Keratinocyte (primary cell): ENCODE measurements at regions not wholly inside any gene's neighbourhood (a gene's known extent, or its start where the extent isn't known, plus 50 kb on each side); places are given as distances from the start of the nearest gene placed in this dataset.

Source experiments
- CTCF ChIP-seq, 3 experiments: IDR thresholded peaks in 1 of 3; conservative IDR thresholded peaks in 1 of 3; optimal IDR thresholded peaks in 1 of 3; 2 replicates in 2 of 3; 3 replicates in 1 of 3; pipeline versions ENCODE3 to v1.5.1; 2011; ENCODE audit warnings: low read length in 3 of 3, mild to moderate bottlenecking in 3 of 3, moderate library complexity in 2 of 3, control low read depth in 1 of 3, inconsistent platforms in 1 of 3; ENCODE audit not compliant: insufficient read depth in 2 of 3; ENCODE audit errors: extremely low read depth in 1 of 3
- EZH2 ChIP-seq: IDR thresholded peaks from one replicate; pipeline ENCODE4 v1.6.1; 2012; ENCODE audit warnings: inconsistent platforms, mild to moderate bottlenecking, low read length, moderate library complexity

GRCh38 chr3:5739949-5740348 is 552.4 kb downstream of the EDEM1 start:
- no peak for TF ChIP-seq EZH2
- no peak for TF ChIP-seq CTCF (optimal IDR thresholded peaks at IDR 0.05 in 1 of 3, IDR thresholded peaks at IDR 0.05 in 1 of 3, conservative IDR thresholded peaks at IDR 0.05 in 1 of 3; ENCODE audit: extremely low read depth in 1 of 3, insufficient read depth in 2 of 3, low read length in 3 of 3)
